ENCODE measurements at regions not wholly inside any gene's neighbourhood (a gene's known extent, or its start where the extent isn't known, plus 50 kb on each side); places are given as distances from the start of the nearest gene placed in this dataset.
"Not testable (repeated sequence)": the region's sequence is repeated elsewhere in the genome, so short reads cannot be mapped to it uniquely, and the experiment has no call there.

- ATAC-seq (no peak), DNase-seq (no peak)
These were observed 103.0 kb upstream of the PLXNA2 start for GRCh38 chr1:208347191-208347590.

GRCh38 chr1:208349694-208350330 is 105.6 kb upstream of the PLXNA2 start:
- DNase-seq (no peak), ATAC-seq (no peak)

GRCh38 chr1:208350815-208351214 is 106.6 kb upstream of the PLXNA2 start:
- ATAC-seq: no peak
- no peak for DNase-seq

GRCh38 chr1:208351838-208352237 is 107.7 kb upstream of the PLXNA2 start:
- no peak for ATAC-seq
- DNase-seq: no peak

GRCh38 chr1:208353797-208354196 is 109.6 kb upstream of the PLXNA2 start:
- ATAC-seq, DNase-seq: not testable (repeated sequence)

GRCh38 chr1:208357644-208358507 is 113.7 kb upstream of the PLXNA2 start:
- ATAC-seq (no peak), DNase-seq (no peak)

GRCh38 chr1:208358651-208359050 is 114.5 kb upstream of the PLXNA2 start:
- no peak for DNase-seq
- ATAC-seq: no peak

- ATAC-seq (no peak), DNase-seq (no peak)
These were observed 117.8 kb upstream of the PLXNA2 start for GRCh38 chr1:208362011-208362410.

- no peak for ATAC-seq
These were observed 122.4 kb upstream of the PLXNA2 start for GRCh38 chr1:208366559-208366958.

GRCh38 chr1:208369045-208369444 is 124.9 kb upstream of the PLXNA2 start:
- no peak for ATAC-seq
- no peak for DNase-seq

More at GRCh38 chr1:208366559-208366958, 122.4 kb upstream of the PLXNA2 start:
- no peak for DNase-seq

GRCh38 chr1:208369658-208370057 is 125.5 kb upstream of the PLXNA2 start:
- ATAC-seq (no peak), DNase-seq (no peak)

- ATAC-seq (no peak), DNase-seq (no peak)
These were observed 130.3 kb upstream of the PLXNA2 start for GRCh38 chr1:208374391-208374941.

GRCh38 chr1:208381481-208381880 is 137.3 kb upstream of the PLXNA2 start:
- ATAC-seq: no peak
- no peak for DNase-seq

GRCh38 chr1:208387908-208388811 is 144.0 kb upstream of the PLXNA2 start:
- no peak for DNase-seq
- ATAC-seq: no peak

- no peak for ATAC-seq
- no peak for DNase-seq
These were observed 149.2 kb upstream of the PLXNA2 start for GRCh38 chr1:208393416-208393815.

- no peak for DNase-seq
- ATAC-seq: no peak
These were observed 149.6 kb upstream of the PLXNA2 start for GRCh38 chr1:208393826-208394225.

- no peak for ATAC-seq
- DNase-seq: no peak
These were observed 153.1 kb upstream of the PLXNA2 start for GRCh38 chr1:208397286-208397685.

GRCh38 chr1:208405014-208405413 is 160.8 kb upstream of the PLXNA2 start:
- DNase-seq (no peak), ATAC-seq (no peak)

- ATAC-seq: no peak
These were observed 165.0 kb upstream of the PLXNA2 start for GRCh38 chr1:208409176-208409575.

GRCh38 chr1:208410409-208410808 is 166.2 kb upstream of the PLXNA2 start:
- no peak for DNase-seq
- ATAC-seq: no peak

More at GRCh38 chr1:208409176-208409575, 165.0 kb upstream of the PLXNA2 start:
- DNase-seq: no peak

- no peak for ATAC-seq
- DNase-seq: no peak
These were observed 168.8 kb upstream of the PLXNA2 start for GRCh38 chr1:208413006-208413405.

- ATAC-seq (no peak), DNase-seq (no peak)
These were observed 174.5 kb upstream of the PLXNA2 start for GRCh38 chr1:208418667-208419066.
